OCI-LY3 (cell line): ENCODE measurements at regions not wholly inside any gene's neighbourhood (a gene's known extent, or its start where the extent isn't known, plus 50 kb on each side); places are given as distances from the start of the nearest gene placed in this dataset.

ENCODE experiments used
- H2AFZ ChIP-seq: fragments of 200-600, 300-600 bp; shearing (Covaris generic); 2 replicates; pipeline ENCODE4 v1.6.0; 2014; ENCODE audit warnings: antibody characterized with exemption, low read depth, low read length
- H3K27ac ChIP-seq: fragments of 200-600, 300-600 bp; sonication (generic); 2 replicates; pipeline ENCODE4 v1.5.1; 2014; ENCODE audit warnings: mild to moderate bottlenecking, low read length, moderate library complexity, mixed read lengths
- H3K27me3 ChIP-seq: fragments of 200-600, 300-600 bp; sonication (generic); 2 replicates; pipeline ENCODE4 v1.6.1; 2014; ENCODE audit warnings: low read depth, low read length, mixed read lengths
- H3K36me3 ChIP-seq: fragments of 200-600, 300-600 bp; sonication (generic); replicated peaks from 2 replicates; pipeline ENCODE3; 2014; ENCODE audit warnings: low read depth, low read length, mixed read lengths
- H3K4me1 ChIP-seq: fragments of 300-600, 200-600 bp; sonication (generic); 2 replicates; pipeline ENCODE4 v1.6.1; 2014; ENCODE audit warnings: low read length, mixed read lengths
- H3K4me2 ChIP-seq: fragments of 200-600, 300-600 bp; sonication (generic); 2 replicates; pipeline ENCODE4 v1.6.1; 2014; ENCODE audit warnings: low read length, mixed read lengths
- H3K4me3 ChIP-seq: fragments of 300-600, 200-600 bp; sonication (generic); 2 replicates; pipeline ENCODE4 v1.5.1; 2014; ENCODE audit warnings: antibody characterized with exemption, mild to moderate bottlenecking, low read length, moderate library complexity
- H3K79me2 ChIP-seq: fragments of 300-600, 200-600 bp; shearing (Covaris generic); 2 replicates; pipeline ENCODE4 v1.6.1; 2014; ENCODE audit warnings: mild to moderate bottlenecking, low read length, mixed read lengths
- H3K9ac ChIP-seq: fragments of 300-600, 200-600 bp; shearing (Covaris generic); 2 replicates; pipeline ENCODE4 v1.6.0; 2014; ENCODE audit warnings: mild to moderate bottlenecking, low read length, moderate library complexity
- H3K9me3 ChIP-seq: fragments of 200-600, 300-600 bp; shearing (Covaris generic); 2 replicates; pipeline ENCODE4 v1.6.1; 2014; ENCODE audit warnings: low read length, mixed read lengths; ENCODE audit not compliant: insufficient read depth
- H4K20me1 ChIP-seq: fragments of 200-600, 300-600 bp; sonication (generic); 2 replicates; pipeline ENCODE4 v1.6.1; 2016; ENCODE audit warnings: low read length, mixed read lengths; ENCODE audit not compliant: insufficient read depth
- EZH2phosphoT487 ChIP-seq: fragments of 200-600 bp; shearing (Covaris generic); IDR thresholded peaks from 2 replicates; pipeline ENCODE4 v1.6.1; 2018; ENCODE audit warnings: antibody characterized with exemption, mixed run types, low read depth
- TF ChIP-seq, protein P1 (sequence below): fragments of 200-600, 300-600 bp; sonication (generic); IDR thresholded peaks from 2 replicates; pipeline ENCODE4 v1.5.1; 2014; ENCODE audit warnings: antibody characterized with exemption, low read length, low read depth

DNA sequence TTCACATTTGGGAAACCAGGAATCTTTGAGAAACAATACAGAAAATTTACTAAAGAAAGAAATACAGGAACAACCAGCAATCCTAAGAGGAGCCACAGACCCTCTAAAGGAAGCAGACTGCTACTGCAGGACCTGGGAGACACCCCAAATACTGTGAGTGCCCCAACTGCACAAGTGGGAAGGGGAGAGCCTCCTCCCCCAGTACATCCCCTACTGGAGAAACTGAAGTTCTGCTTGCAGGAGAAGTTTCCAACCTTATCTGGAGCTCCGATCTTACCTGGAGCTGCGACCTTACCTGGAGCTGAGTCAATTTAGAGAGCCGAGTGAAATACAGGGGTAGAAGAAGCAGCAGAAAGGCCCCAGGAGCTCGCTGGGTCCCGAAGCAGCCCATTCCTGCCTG lies 236.4 kb upstream of the SPRY2 start:
- no peak overlapping the region for H3K4me2 ChIP-seq
- no peak overlapping the region for H3K4me3 ChIP-seq
- H3K79me2 ChIP-seq: no peaks in the 10 kb centered on the region
- H3K4me1 ChIP-seq: no peaks in the 10 kb centered on the region
- no peak overlapping the region for H2AFZ ChIP-seq
- H3K9me3 ChIP-seq: no peaks in the 10 kb centered on the region
- H3K9ac ChIP-seq: no peak overlapping the region
- H3K36me3 ChIP-seq: no peaks in the 10 kb centered on the region
- no peaks in the 10 kb centered on the region for H3K27me3 ChIP-seq
- no peaks in the 10 kb centered on the region for H4K20me1 ChIP-seq
- H3K27ac ChIP-seq: no peak overlapping the region
- no peak for TF ChIP-seq EZH2phosphoT487
- TF ChIP-seq, protein P1, sequence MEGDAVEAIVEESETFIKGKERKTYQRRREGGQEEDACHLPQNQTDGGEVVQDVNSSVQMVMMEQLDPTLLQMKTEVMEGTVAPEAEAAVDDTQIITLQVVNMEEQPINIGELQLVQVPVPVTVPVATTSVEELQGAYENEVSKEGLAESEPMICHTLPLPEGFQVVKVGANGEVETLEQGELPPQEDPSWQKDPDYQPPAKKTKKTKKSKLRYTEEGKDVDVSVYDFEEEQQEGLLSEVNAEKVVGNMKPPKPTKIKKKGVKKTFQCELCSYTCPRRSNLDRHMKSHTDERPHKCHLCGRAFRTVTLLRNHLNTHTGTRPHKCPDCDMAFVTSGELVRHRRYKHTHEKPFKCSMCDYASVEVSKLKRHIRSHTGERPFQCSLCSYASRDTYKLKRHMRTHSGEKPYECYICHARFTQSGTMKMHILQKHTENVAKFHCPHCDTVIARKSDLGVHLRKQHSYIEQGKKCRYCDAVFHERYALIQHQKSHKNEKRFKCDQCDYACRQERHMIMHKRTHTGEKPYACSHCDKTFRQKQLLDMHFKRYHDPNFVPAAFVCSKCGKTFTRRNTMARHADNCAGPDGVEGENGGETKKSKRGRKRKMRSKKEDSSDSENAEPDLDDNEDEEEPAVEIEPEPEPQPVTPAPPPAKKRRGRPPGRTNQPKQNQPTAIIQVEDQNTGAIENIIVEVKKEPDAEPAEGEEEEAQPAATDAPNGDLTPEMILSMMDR: no peak

DNA sequence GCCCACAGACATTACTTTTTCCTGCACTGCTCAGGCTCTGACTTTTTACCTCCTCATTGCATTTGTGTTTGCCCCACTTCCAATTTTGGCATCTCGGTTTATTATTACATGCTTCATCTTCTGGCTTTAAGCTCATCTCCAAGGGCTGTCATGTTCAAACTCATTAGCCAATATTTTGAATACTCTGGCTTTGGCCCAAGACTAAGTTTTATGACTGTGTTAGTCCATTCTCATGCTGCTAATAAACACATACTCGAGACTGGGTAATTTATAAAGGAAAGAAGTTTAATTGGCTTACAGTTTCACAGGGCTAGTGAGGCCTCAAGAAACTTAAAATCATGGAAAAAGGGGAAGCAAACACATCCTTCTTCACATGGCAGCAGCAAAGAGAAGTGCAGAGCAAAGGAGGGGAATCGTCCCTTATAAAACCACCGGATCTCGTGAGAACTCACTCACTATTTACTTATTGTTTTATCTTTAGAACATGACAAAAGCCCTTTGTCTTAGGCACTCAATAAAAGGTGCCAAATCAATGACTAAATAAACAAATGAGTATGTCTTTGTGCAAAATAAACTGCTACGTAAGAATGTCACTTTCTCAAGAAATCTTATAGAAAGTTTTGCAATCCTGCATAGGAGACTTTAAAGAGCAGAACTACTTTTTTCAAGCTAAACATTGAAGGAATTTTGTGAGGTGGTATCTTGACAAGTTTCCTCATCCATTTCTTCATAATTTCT lies 233.4 kb upstream of the SPRY2 start:
- Histone ChIP-seq H3K4me2 (no peak overlapping the region), H3K9me3 (no peaks in the 10 kb centered on the region), H3K36me3 (no peaks in the 10 kb centered on the region), H3K4me1 (no peaks in the 10 kb centered on the region), H3K79me2 (no peaks in the 10 kb centered on the region), H3K4me3 (no peak overlapping the region), H3K27me3 (no peaks in the 10 kb centered on the region), H3K27ac (no peak overlapping the region), H4K20me1 (no peaks in the 10 kb centered on the region), H2AFZ (no peak overlapping the region), H3K9ac (no peak overlapping the region)
- TF ChIP-seq, protein P1: no peak
- no peak for TF ChIP-seq EZH2phosphoT487

DNA sequence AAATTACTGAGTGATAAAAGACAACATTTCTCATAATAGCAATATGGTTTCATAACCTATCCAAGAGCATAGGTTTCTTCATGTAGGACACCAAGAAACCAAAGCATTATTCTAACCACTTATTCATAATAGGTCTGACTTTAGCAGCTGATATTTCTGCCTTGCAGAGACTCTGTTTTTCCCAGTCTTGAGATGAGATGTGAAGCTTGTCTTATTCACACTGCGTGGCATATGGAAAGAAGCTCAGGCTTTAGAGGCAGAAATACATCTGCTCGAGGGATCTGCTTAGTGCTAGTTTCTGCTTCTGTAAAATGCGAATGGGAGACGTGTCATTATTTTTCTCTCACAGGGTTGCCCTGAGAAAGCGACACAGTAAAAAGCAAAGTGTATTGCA lies 232.0 kb upstream of the SPRY2 start:
- Histone ChIP-seq H3K4me2 (no peak overlapping the region), H3K9me3 (no peaks in the 10 kb centered on the region), H2AFZ (no peak overlapping the region), H4K20me1 (no peaks in the 10 kb centered on the region), H3K27me3 (no peaks in the 10 kb centered on the region), H3K79me2 (no peaks in the 10 kb centered on the region), H3K9ac (no peak overlapping the region), H3K4me3 (no peak overlapping the region), H3K27ac (no peak overlapping the region), H3K36me3 (no peaks in the 10 kb centered on the region), H3K4me1 (no peaks in the 10 kb centered on the region)
- TF ChIP-seq EZH2phosphoT487: no peak
- TF ChIP-seq, protein P1: no peak

DNA sequence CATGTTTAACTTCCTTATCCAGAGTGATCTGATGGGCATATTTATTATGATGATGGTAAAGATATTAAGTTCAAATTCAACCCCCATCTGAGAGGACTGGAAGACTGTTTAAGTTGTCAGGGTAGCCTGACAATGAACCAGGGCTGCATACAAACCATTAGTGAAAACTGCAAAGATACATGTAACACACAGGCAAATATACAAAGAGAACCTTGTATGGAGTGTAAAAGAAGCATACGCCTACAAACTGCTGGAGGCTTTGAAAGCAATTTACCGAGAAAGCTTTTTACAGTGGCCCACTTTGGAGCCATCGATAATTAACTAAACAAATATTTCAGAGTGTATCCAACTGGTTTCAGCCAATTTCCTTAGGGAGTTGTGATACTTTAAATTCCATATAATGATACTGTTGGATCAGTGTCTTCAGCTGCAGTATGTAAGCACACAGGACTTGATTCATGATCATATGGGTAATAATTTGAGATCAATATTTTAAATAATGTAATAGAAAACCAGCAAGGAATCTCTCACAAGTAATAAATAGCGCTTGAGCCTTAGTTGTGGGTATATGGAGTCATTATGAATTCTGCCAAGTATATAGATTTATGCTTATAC lies 231.5 kb upstream of the SPRY2 start:
- TF ChIP-seq, protein P1: no peak

More for the DNA sequence above, 231.5 kb upstream of the SPRY2 start:
- H2AFZ ChIP-seq: no peak overlapping the region
- no peak overlapping the region for H3K4me2 ChIP-seq
- H3K4me1 ChIP-seq: no peaks in the 10 kb centered on the region
- H3K27ac ChIP-seq: no peak overlapping the region
- H3K36me3 ChIP-seq: no peaks in the 10 kb centered on the region
- no peak overlapping the region for H3K9ac ChIP-seq
- no peaks in the 10 kb centered on the region for H3K27me3 ChIP-seq
- no peaks in the 10 kb centered on the region for H4K20me1 ChIP-seq
- no peak overlapping the region for H3K4me3 ChIP-seq
- no peaks in the 10 kb centered on the region for H3K9me3 ChIP-seq
- no peaks in the 10 kb centered on the region for H3K79me2 ChIP-seq
